ENCODE measurements at regions not wholly inside any gene's neighbourhood (a gene's known extent, or its start where the extent isn't known, plus 50 kb on each side); places are given as distances from the start of the nearest gene placed in this dataset.

GRCh38 chr2:66984864-66985263 is 412.3 kb upstream of the ETAA1 start:
- POLR2A ChIA-PET: no interaction called here
- intact Hi-C loops (cut with micrococcal nuclease): no loop called here
- H3K36me3 Mint-ChIP-seq: no peaks in the 10 kb centered on the region
- no peak overlapping the region for H3K4me3 Mint-ChIP-seq
- Histone ChIP-seq H3K27ac (ENCODE audit: low read depth, low read length) (no peak overlapping the region), H3K36me3 (ENCODE audit: control insufficient read depth in 2 of 3, insufficient read depth in 3 of 3, low read length in 3 of 3) (no peaks in the 10 kb centered on the region), H3K9me3 (ENCODE audit: control insufficient read depth in 2 of 3, low read length in 3 of 3) (no peaks in the 10 kb centered on the region), H3K27me3 (ENCODE audit: control insufficient read depth in 2 of 2, insufficient read depth in 2 of 2, low read length in 2 of 2) (no peaks in the 10 kb centered on the region), H3K4me1 (ENCODE audit: control insufficient read depth in 2 of 2, insufficient read depth in 2 of 2, low read length in 2 of 2) (no peaks in the 10 kb centered on the region), H3K4me3 (ENCODE audit: low read length) (no peak overlapping the region)
- CTCF ChIA-PET: no interaction called here
- H3K27me3 Mint-ChIP-seq: no peaks in the 10 kb centered on the region
- H3K27ac Mint-ChIP-seq: no peak overlapping the region
- H3K4me1 Mint-ChIP-seq: no peaks in the 10 kb centered on the region
- DNase-seq: no peak
- no peak for ATAC-seq
- H3K9me3 Mint-ChIP-seq: peaks cover 0 to 13% (median 2%) of the 10 kb centered on the region in 11 donors

GRCh38 chr2:66985906-66986305 is 411.2 kb upstream of the ETAA1 start:
- DNase-seq: no peak
- H3K27me3 ChIP-seq (ENCODE audit: control insufficient read depth in 2 of 2, insufficient read depth in 2 of 2, low read length in 2 of 2): no peaks in the 10 kb centered on the region
- intact Hi-C loops (cut with micrococcal nuclease): no loop called here
- H3K27me3 Mint-ChIP-seq: no peaks in the 10 kb centered on the region
- no peaks in the 10 kb centered on the region for H3K36me3 Mint-ChIP-seq
- H3K9me3 Mint-ChIP-seq: peaks cover 0 to 14% (median 2%) of the 10 kb centered on the region in 11 donors
- H3K9me3 ChIP-seq (ENCODE audit: control insufficient read depth in 2 of 3, low read length in 3 of 3): no peaks in the 10 kb centered on the region
- ChIA-PET POLR2A (interaction anchor here (0.5 kb wide), 1 partner anchor 997 kb away, joined by 3 read pairs; no protein-coding TSS in a partner anchor), CTCF (no interaction called here)
- no peaks in the 10 kb centered on the region for H3K4me1 ChIP-seq (ENCODE audit: control insufficient read depth in 2 of 2, insufficient read depth in 2 of 2, low read length in 2 of 2)
- no peak for ATAC-seq
- H3K36me3 ChIP-seq (ENCODE audit: control insufficient read depth in 2 of 3, insufficient read depth in 3 of 3, low read length in 3 of 3): no peaks in the 10 kb centered on the region
- H3K4me3 Mint-ChIP-seq: no peak overlapping the region
- no peak overlapping the region for H3K27ac Mint-ChIP-seq
- no peak overlapping the region for H3K4me3 ChIP-seq (ENCODE audit: low read length)
- no peaks in the 10 kb centered on the region for H3K4me1 Mint-ChIP-seq
- H3K27ac ChIP-seq (ENCODE audit: low read depth, low read length): no peak overlapping the region

- Histone ChIP-seq H3K27me3 (ENCODE audit: control insufficient read depth in 2 of 2, insufficient read depth in 2 of 2, low read length in 2 of 2) (no peaks in the 10 kb centered on the region), H3K4me3 (ENCODE audit: low read length) (no peak overlapping the region), H3K9me3 (ENCODE audit: control insufficient read depth in 2 of 3, low read length in 3 of 3) (no peaks in the 10 kb centered on the region), H3K4me1 (ENCODE audit: control insufficient read depth in 2 of 2, insufficient read depth in 2 of 2, low read length in 2 of 2) (no peaks in the 10 kb centered on the region), H3K36me3 (ENCODE audit: control insufficient read depth in 2 of 3, insufficient read depth in 3 of 3, low read length in 3 of 3) (no peaks in the 10 kb centered on the region), H3K27ac (ENCODE audit: low read depth, low read length) (no peak overlapping the region)
- Mint-ChIP-seq H3K4me1 (no peaks in the 10 kb centered on the region), H3K27ac (no peak overlapping the region), H3K4me3 (no peak overlapping the region), H3K36me3 (no peaks in the 10 kb centered on the region), H3K27me3 (no peaks in the 10 kb centered on the region), H3K9me3 (peaks cover 0 to 14% (median 2%) of the 10 kb centered on the region in 11 donors)
- no peak for ATAC-seq
- DNase-seq: no peak
- POLR2A ChIA-PET: no interaction called here
- CTCF ChIA-PET: no interaction called here
- intact Hi-C loops (cut with micrococcal nuclease): no loop called here
Measured at GRCh38 chr2:66987733-66988132, 409.4 kb upstream of the ETAA1 start.

GRCh38 chr2:66994654-66995053 is 402.5 kb upstream of the ETAA1 start:
- Histone ChIP-seq H3K27ac (ENCODE audit: low read depth, low read length) (no peak overlapping the region), H3K4me3 (ENCODE audit: low read length) (no peak overlapping the region), H3K9me3 (ENCODE audit: control insufficient read depth in 2 of 3, low read length in 3 of 3) (no peaks in the 10 kb centered on the region), H3K36me3 (ENCODE audit: control insufficient read depth in 2 of 3, insufficient read depth in 3 of 3, low read length in 3 of 3) (no peaks in the 10 kb centered on the region), H3K27me3 (ENCODE audit: control insufficient read depth in 2 of 2, insufficient read depth in 2 of 2, low read length in 2 of 2) (no peaks in the 10 kb centered on the region), H3K4me1 (ENCODE audit: control insufficient read depth in 2 of 2, insufficient read depth in 2 of 2, low read length in 2 of 2) (no peaks in the 10 kb centered on the region)
- ChIA-PET POLR2A (no interaction called here), CTCF (no interaction called here)
- ATAC-seq: no peak
- Mint-ChIP-seq H3K27me3 (no peaks in the 10 kb centered on the region), H3K4me3 (no peak overlapping the region), H3K4me1 (no peaks in the 10 kb centered on the region), H3K36me3 (no peaks in the 10 kb centered on the region), H3K27ac (no peak overlapping the region), H3K9me3 (peaks cover 0 to 13% (median 2%) of the 10 kb centered on the region in 11 donors)
- DNase-seq: no peak
- intact Hi-C loops (cut with micrococcal nuclease): no loop called here

- no peak overlapping the region for H3K27ac Mint-ChIP-seq
- ChIA-PET POLR2A (no interaction called here), CTCF (no interaction called here)
- H3K4me3 Mint-ChIP-seq: no peak overlapping the region
- no peak for DNase-seq
- no peak overlapping the region for H3K27ac ChIP-seq (ENCODE audit: low read depth, low read length)
- peaks cover 0 to 13% (median 1%) of the 10 kb centered on the region in 11 donors for H3K9me3 Mint-ChIP-seq
- no peaks in the 10 kb centered on the region for H3K4me1 Mint-ChIP-seq
- intact Hi-C loops (cut with micrococcal nuclease): no loop called here
- no peak overlapping the region for H3K4me3 ChIP-seq (ENCODE audit: low read length)
- no peak for ATAC-seq
- H3K36me3 ChIP-seq (ENCODE audit: control insufficient read depth in 2 of 3, insufficient read depth in 3 of 3, low read length in 3 of 3): no peaks in the 10 kb centered on the region
- no peaks in the 10 kb centered on the region for H3K4me1 ChIP-seq (ENCODE audit: control insufficient read depth in 2 of 2, insufficient read depth in 2 of 2, low read length in 2 of 2)
- no peaks in the 10 kb centered on the region for H3K36me3 Mint-ChIP-seq
- H3K27me3 ChIP-seq (ENCODE audit: control insufficient read depth in 2 of 2, insufficient read depth in 2 of 2, low read length in 2 of 2): no peaks in the 10 kb centered on the region
- H3K9me3 ChIP-seq (ENCODE audit: control insufficient read depth in 2 of 3, low read length in 3 of 3): no peaks in the 10 kb centered on the region
- H3K27me3 Mint-ChIP-seq: no peaks in the 10 kb centered on the region
Measured at GRCh38 chr2:66995636-66996035, 401.5 kb upstream of the ETAA1 start.

GRCh38 chr2:67002618-67003371 is 394.3 kb upstream of the ETAA1 start:
- Histone ChIP-seq H3K9me3 (ENCODE audit: control insufficient read depth in 2 of 3, low read length in 3 of 3) (no peaks in the 10 kb centered on the region), H3K27ac (ENCODE audit: low read depth, low read length) (no peak overlapping the region), H3K27me3 (ENCODE audit: control insufficient read depth in 2 of 2, insufficient read depth in 2 of 2, low read length in 2 of 2) (no peaks in the 10 kb centered on the region), H3K36me3 (ENCODE audit: control insufficient read depth in 2 of 3, insufficient read depth in 3 of 3, low read length in 3 of 3) (no peaks in the 10 kb centered on the region), H3K4me1 (ENCODE audit: control insufficient read depth in 2 of 2, insufficient read depth in 2 of 2, low read length in 2 of 2) (no peaks in the 10 kb centered on the region), H3K4me3 (ENCODE audit: low read length) (no peak overlapping the region)
- Mint-ChIP-seq H3K9me3 (peaks cover 0 to 11% (median 0%) of the 10 kb centered on the region in 11 donors), H3K27ac (no peak overlapping the region), H3K27me3 (no peaks in the 10 kb centered on the region), H3K4me3 (no peak overlapping the region), H3K4me1 (no peaks in the 10 kb centered on the region), H3K36me3 (no peaks in the 10 kb centered on the region)
- intact Hi-C loops (cut with micrococcal nuclease): no loop called here
- ChIA-PET CTCF (no interaction called here), POLR2A (no interaction called here)
- ATAC-seq: no peak
- DNase-seq: no peak

- ChIA-PET POLR2A (no interaction called here), CTCF (no interaction called here)
- H3K4me1 ChIP-seq (ENCODE audit: control insufficient read depth in 2 of 2, insufficient read depth in 2 of 2, low read length in 2 of 2): no peaks in the 10 kb centered on the region
- no peak overlapping the region for H3K27ac ChIP-seq (ENCODE audit: low read depth, low read length)
- H3K27ac Mint-ChIP-seq: no peak overlapping the region
- H3K36me3 Mint-ChIP-seq: no peaks in the 10 kb centered on the region
- no peaks in the 10 kb centered on the region for H3K4me1 Mint-ChIP-seq
- no peak overlapping the region for H3K4me3 Mint-ChIP-seq
- intact Hi-C loops (cut with micrococcal nuclease): no loop called here
- no peaks in the 10 kb centered on the region for H3K9me3 ChIP-seq (ENCODE audit: control insufficient read depth in 2 of 3, low read length in 3 of 3)
- no peak overlapping the region for H3K4me3 ChIP-seq (ENCODE audit: low read length)
- H3K9me3 Mint-ChIP-seq: peaks cover 0 to 7% (median 3%) of the 10 kb centered on the region in 11 donors
- no peaks in the 10 kb centered on the region for H3K36me3 ChIP-seq (ENCODE audit: control insufficient read depth in 2 of 3, insufficient read depth in 3 of 3, low read length in 3 of 3)
- no peaks in the 10 kb centered on the region for H3K27me3 Mint-ChIP-seq
- H3K27me3 ChIP-seq (ENCODE audit: control insufficient read depth in 2 of 2, insufficient read depth in 2 of 2, low read length in 2 of 2): no peaks in the 10 kb centered on the region
- DNase-seq (no peak), ATAC-seq (no peak)
Measured at GRCh38 chr2:67006373-67006960, 390.7 kb upstream of the ETAA1 start.
